HCEC 1CT (cell line): ENCODE measurements at regions not wholly inside any gene's neighbourhood (a gene's known extent, or its start where the extent isn't known, plus 50 kb on each side); places are given as distances from the start of the nearest gene placed in this dataset.
"Not testable (repeated sequence)": the region's sequence is repeated elsewhere in the genome, so short reads cannot be mapped to it uniquely, and the experiment has no call there.

Experiments used
- DNase-seq: peaks from one replicate; pipeline ENCODE4 v3.0.0-alpha.2; 2017

DNA sequence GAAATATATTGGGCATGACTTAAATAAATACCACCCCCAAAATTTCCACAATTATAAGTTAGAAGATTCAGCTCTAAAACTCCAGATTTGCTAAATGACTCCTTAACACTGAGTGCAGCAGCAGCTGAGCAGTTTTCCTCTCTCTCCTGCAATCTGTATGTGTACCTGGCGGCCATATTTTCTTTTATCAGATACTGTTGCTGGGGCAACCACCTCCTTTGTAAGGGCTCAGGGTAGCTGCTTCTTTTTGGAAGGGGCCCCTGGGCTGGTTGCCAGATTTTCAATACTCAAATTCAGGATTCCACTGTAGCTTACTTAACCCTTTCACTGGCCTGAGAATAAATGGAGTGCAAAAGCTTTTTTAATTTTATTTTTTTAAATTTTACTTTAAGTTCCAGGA lies 197.0 kb downstream of the TAF11L14 start:
- DNase-seq, result no peak

DNA sequence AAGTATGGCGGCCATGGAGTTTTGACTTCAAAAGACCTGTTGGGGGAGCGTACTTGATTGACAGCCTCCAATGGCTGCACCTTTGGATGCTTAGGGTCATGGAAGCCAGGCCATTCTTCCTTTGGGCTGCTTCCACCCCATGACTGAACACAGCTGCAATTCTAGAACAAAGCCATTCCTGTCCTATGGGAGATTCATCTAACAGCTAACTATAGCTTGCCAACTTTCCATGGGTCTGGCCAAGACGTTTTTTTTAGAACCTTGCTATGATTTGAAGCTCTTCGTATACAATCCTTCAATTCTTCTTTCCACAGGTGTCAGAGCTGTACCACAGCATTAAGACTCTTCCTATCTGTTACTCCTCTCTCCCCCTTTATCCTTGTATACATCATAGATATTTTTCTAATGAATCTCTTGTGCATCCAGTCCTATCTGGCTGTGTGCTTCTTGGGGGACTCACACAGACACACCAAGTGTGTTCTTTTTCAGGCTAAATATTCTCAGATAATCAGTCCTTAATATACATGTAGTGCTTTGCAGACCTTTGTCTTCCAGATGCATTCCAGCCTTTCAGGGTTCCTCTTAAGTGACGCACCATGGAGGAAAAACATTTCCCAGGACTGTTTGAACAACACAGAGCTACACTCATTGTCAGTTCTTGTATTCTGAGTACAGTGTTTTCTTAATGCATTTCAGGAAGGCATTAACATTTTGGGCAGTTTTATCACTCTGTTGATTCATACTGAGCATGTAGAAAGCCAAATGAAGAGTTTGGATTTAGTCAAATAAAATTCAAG lies 198.9 kb downstream of the TAF11L14 start:
- no peak for DNase-seq

DNA sequence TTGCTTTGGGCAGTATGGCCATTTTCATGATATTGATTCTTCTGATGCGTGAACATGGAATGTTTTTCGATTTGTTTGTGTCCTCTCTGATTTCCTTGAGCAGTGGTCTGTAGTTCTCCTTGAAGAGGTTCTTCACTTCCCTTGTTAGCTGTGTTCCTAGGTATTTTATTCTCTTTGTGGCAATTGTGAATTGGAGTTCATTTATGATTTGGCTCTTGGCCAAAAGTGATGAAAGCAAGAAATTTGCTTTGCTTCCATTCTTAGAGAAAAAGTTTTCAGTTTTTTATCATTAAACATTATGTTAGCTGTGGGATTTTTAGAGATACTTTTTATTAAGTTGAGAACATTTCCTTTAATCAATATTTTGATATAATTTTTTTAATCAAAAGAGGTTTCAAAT lies 203.5 kb downstream of the TAF11L14 start:
- DNase-seq, result no peak

DNA sequence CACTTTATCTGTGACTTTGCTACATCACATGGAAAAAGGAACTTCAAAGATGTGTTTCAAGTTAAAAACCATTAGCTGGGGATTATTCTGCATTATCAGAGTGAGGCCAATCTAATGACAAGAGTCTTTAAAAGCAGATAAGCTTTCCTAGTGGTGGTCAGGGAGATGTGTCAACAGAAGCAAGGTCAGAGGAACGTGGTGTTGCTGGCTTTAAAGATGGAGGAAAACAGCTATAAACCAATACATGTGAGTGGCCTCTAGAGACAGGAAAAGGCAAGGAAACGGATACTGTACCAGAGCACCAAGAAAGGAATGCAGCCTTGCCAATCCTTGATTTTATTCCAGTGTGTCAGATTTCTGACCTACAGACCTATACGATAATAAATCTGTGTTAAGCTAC lies 204.2 kb downstream of the TAF11L14 start:
- no peak for DNase-seq

GRCh38 chr5:17839848-17840247 lies 205.6 kb downstream of the TAF11L14 start:
- DNase-seq, result no peak

DNA sequence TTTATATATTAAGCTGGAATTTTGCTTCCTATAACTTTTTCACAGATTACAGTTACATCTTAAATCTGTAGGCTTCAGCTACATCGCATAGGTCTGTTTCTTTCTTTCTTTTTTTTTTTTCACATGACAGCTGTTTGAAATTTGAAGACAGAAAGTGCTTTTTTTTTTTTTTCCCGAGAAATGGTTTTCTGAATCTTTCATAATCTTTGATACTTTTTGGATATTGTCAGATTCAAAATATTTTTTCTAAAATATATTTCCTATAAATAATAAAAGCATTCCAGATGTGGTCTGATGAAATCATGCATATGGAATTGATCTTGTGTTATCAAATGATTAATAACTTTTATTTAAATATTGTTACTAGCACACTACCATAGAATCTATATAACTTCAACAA lies 212.2 kb downstream of the TAF11L14 start:
- DNase-seq, result no peak

DNA sequence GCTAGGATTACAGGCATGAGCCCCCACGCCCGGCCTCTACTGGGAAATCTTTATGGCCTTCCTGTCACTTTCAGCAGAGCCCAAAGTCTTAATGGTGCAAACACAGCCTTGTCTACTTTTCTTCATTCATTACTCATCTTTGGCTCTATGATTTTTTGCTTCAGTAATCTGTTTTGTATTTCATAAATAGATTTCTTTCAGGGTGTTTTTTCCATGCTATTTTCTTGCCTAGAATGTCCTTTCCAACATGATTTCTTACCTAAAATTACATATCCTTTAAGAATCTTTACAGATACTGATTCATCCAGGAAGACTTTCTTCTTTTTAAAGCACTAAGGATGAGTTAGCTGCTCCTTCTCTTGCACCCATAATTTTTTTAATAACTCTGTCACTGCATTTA lies 213.0 kb downstream of the TAF11L14 start:
- no peak for DNase-seq

DNA sequence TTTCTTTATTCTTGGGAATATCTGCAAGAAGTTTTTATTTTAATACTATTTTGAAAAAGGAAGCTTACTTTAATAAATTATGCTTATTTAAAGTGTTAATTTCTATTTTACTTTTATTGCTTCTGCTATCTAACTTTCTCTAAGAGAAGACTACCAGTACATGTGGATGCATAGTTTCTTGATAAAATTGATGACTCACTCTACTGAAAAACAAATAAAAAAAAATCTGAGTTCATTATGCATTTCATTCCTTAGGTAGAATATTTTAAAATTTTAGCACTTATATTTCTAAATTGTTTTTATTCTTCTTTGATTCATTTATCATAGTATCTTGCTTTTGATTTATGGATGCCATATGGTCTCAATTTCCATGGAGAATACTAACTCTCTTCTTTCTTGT lies 217.9 kb downstream of the TAF11L14 start:
- DNase-seq, result no peak

GRCh38 chr5:17852740-17853139 lies 218.5 kb downstream of the TAF11L14 start:
- no peak for DNase-seq

- no peak for DNase-seq
Observed at GRCh38 chr5:17854901-17855300, 220.6 kb downstream of the TAF11L14 start.

- no peak for DNase-seq
Observed at GRCh38 chr5:17860660-17861315, 226.5 kb downstream of the TAF11L14 start.

- DNase-seq, result not testable (repeated sequence)
Observed at GRCh38 chr5:17864903-17865302, 230.6 kb downstream of the TAF11L14 start.

- DNase-seq, result not testable (repeated sequence)
Observed at GRCh38 chr5:17865966-17866365, 231.7 kb downstream of the TAF11L14 start.

- DNase-seq, result no peak
Observed at GRCh38 chr5:17872204-17872603, 237.9 kb downstream of the TAF11L14 start.

DNA sequence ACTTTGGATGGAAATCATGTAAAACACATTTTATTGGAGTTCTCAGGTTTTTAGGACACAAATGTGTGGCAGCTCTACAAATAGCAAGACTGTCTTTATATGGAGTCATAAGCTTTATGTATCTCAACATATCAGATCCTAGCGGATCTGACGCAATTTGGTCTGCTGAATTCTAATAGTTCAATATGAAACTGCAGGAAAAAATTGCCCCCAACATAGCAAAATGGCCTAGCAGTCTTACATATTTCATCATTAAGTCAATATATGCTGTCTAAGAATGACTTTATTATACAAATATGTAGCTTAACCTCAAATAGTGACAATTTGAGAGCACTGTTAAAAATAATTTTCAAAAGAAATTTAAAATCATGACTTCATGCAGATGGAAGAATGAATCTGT lies 244.3 kb downstream of the TAF11L14 start:
- DNase-seq, result no peak

DNA sequence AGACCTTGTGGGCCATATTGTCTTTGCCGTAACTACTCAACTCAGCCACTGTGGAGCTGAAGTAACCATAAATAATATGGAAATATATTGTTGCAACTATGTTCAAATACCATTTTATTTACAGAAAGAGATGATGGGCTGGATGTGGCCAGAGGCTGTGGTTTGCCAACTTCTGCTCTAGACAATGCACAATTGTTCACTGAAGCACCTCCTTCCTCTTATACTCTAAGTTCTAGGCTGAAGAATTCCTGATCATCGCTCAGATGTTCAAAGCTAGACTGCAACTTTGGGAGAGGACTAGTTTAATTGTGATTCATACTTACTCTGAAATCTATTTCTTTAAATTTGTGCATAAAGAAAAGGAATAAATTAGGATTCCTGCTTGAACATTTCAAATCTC lies 245.0 kb downstream of the TAF11L14 start:
- DNase-seq, result no peak

DNA sequence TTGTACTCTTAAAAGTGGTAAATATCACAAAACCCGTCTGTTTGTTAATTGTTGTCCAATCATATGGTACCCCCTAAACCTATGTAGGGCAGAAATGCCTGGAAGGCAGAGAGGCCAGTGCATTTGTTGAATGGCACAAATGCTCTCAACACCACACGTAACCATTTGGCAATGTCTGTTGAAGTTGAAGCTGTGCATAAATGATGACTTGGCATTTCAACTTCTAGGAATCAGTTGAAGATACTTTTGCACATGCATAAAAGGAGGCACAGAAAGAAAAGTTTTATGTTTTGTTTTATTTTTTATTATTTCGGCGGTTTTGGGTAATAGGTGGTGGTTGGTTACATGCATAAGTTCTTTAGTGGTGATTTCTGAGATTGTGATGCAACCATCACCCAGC lies 246.6 kb downstream of the TAF11L14 start:
- DNase-seq, result no peak

GRCh38 chr5:17882760-17883488 lies 248.7 kb downstream of the TAF11L14 start:
- no peak for DNase-seq

GRCh38 chr5:17888155-17888554 lies 253.9 kb downstream of the TAF11L14 start:
- DNase-seq, result no peak

GRCh38 chr5:17890501-17890900 lies 256.2 kb downstream of the TAF11L14 start:
- no peak for DNase-seq

DNA sequence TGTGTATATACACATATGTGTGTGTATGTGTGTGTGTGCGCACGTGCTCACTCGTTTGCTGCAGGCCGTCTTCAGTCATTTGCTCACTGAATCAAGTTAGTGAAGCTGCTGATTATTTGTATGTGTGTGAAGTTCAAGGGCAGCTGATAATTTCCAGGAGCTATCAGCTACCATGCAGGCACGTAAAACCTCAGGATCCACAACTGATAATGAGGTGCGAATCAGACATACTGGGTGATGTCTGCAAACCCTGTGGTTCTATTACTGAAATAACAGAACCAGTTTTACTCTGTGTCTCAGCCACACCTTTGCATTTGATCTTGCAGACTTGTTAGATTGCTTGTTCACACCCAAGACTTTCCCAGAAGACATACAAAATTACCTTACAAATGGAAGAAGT lies 257.6 kb downstream of the TAF11L14 start:
- DNase-seq, result no peak

GRCh38 chr5:17893026-17893635 lies 258.9 kb downstream of the TAF11L14 start:
- DNase-seq, result no peak

- DNase-seq, result no peak
Observed at GRCh38 chr5:17895288-17896033, 261.2 kb downstream of the TAF11L14 start.
